SK-N-SH (cell line): ENCODE measurements at regions not wholly inside any gene's neighbourhood (a gene's known extent, or its start where the extent isn't known, plus 50 kb on each side); places are given as distances from the start of the nearest gene placed in this dataset.

Source experiments
- CHD2 ChIP-seq: fragments of 150-350 bp; IDR thresholded peaks from 2 replicates; pipeline ENCODE4 v1.6.1; 2018; ENCODE audit warnings: low read length; ENCODE audit not compliant: partially characterized antibody
- EP300 ChIP-seq, 2 experiments: IDR thresholded peaks; 2 replicates each; pipeline versions ENCODE4 v1.4.0 to v1.6.1; 2012; ENCODE audit warnings: borderline replicate concordance in 1 of 2, low read depth in 1 of 2, low read length in 1 of 2
- FOXM1 ChIP-seq: IDR thresholded peaks from 2 replicates; pipeline ENCODE4 v1.4.0; 2012; ENCODE audit warnings: low read depth, mild to moderate bottlenecking
- MXI1 ChIP-seq: IDR thresholded peaks from 2 replicates; pipeline ENCODE4 v1.6.1; 2012; ENCODE audit warnings: mild to moderate bottlenecking, low read depth, low read length, improper control_type of control experiment
- POLR2AphosphoS5 ChIP-seq: IDR thresholded peaks from 2 replicates; pipeline ENCODE4 v1.6.1; 2012; ENCODE audit warnings: low read depth, low read length
- RAD21 ChIP-seq: IDR thresholded peaks from 2 replicates; pipeline ENCODE4 v1.6.1; 2012; ENCODE audit warnings: mild to moderate bottlenecking, low read length
- RCOR1 ChIP-seq: fragments of 150-350 bp; IDR thresholded peaks from 2 replicates; pipeline ENCODE4 v1.6.1; 2017; ENCODE audit warnings: antibody characterized with exemption, low read length
- TAF1 ChIP-seq: IDR thresholded peaks from 2 replicates; pipeline ENCODE4 v1.6.1; 2012; ENCODE audit warnings: low read depth, mild to moderate bottlenecking, low read length, moderate library complexity, borderline replicate concordance
- TCF12 ChIP-seq: IDR thresholded peaks from 2 replicates; pipeline ENCODE4 v1.4.0; 2012
- TF ChIP-seq, protein P1 (sequence below): fragments of 200-600 bp; sonication (generic); IDR thresholded peaks from 2 replicates; pipeline ENCODE4 v1.6.1; 2017; ENCODE audit warnings: antibody characterized with exemption, mild to moderate bottlenecking, moderate library complexity
- TF ChIP-seq, protein P2 (sequence below): IDR thresholded peaks from 2 replicates; pipeline ENCODE4 v1.6.1; 2012; ENCODE audit warnings: mild to moderate bottlenecking, low read depth, low read length, moderate library complexity

DNA sequence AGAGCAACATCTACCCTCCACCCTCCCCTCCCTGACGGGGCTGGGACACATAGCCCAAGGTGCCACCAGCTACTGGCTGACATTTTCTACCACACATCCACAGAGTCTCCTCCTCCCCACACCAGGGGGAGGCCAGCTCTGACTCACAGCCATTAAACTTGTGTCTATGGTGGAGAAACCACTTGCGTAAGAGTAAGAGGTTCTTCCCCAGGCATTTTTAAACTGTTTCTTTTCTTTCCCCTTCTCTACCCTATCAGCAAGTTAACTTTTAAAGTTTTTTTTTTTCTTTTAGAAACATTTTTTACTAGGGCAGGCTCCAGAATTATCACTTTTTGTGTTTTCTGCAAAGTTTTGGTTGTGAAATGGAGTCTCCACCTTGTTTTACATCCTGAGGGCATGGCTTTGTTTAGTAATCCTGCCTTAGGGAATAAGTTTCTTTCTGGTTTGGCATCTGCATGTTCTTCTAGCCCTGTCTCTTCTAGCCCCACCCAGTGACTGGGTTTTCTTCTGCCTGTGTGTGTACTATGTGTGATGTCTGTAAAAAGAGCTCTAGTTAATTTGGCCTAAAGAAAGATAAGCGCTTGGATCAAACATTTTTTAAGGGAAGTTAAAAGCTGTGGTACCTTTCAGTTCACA lies 148.8 kb upstream of the GADL1 start:
- TF ChIP-seq TCF12 (no peak), EP300 (IDR thresholded peaks at IDR 0.05; ENCODE audit: borderline replicate concordance in 1 of 2, low read depth in 1 of 2, low read length in 1 of 2) (no peak), POLR2AphosphoS5 (no peak), CHD2 (no peak), TAF1 (no peak), RAD21 (no peak), RCOR1 (no peak), MXI1 (no peak), FOXM1 (no peak)
- TF ChIP-seq, protein P1, sequence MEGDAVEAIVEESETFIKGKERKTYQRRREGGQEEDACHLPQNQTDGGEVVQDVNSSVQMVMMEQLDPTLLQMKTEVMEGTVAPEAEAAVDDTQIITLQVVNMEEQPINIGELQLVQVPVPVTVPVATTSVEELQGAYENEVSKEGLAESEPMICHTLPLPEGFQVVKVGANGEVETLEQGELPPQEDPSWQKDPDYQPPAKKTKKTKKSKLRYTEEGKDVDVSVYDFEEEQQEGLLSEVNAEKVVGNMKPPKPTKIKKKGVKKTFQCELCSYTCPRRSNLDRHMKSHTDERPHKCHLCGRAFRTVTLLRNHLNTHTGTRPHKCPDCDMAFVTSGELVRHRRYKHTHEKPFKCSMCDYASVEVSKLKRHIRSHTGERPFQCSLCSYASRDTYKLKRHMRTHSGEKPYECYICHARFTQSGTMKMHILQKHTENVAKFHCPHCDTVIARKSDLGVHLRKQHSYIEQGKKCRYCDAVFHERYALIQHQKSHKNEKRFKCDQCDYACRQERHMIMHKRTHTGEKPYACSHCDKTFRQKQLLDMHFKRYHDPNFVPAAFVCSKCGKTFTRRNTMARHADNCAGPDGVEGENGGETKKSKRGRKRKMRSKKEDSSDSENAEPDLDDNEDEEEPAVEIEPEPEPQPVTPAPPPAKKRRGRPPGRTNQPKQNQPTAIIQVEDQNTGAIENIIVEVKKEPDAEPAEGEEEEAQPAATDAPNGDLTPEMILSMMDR: no peak
- TF ChIP-seq, protein P2, sequence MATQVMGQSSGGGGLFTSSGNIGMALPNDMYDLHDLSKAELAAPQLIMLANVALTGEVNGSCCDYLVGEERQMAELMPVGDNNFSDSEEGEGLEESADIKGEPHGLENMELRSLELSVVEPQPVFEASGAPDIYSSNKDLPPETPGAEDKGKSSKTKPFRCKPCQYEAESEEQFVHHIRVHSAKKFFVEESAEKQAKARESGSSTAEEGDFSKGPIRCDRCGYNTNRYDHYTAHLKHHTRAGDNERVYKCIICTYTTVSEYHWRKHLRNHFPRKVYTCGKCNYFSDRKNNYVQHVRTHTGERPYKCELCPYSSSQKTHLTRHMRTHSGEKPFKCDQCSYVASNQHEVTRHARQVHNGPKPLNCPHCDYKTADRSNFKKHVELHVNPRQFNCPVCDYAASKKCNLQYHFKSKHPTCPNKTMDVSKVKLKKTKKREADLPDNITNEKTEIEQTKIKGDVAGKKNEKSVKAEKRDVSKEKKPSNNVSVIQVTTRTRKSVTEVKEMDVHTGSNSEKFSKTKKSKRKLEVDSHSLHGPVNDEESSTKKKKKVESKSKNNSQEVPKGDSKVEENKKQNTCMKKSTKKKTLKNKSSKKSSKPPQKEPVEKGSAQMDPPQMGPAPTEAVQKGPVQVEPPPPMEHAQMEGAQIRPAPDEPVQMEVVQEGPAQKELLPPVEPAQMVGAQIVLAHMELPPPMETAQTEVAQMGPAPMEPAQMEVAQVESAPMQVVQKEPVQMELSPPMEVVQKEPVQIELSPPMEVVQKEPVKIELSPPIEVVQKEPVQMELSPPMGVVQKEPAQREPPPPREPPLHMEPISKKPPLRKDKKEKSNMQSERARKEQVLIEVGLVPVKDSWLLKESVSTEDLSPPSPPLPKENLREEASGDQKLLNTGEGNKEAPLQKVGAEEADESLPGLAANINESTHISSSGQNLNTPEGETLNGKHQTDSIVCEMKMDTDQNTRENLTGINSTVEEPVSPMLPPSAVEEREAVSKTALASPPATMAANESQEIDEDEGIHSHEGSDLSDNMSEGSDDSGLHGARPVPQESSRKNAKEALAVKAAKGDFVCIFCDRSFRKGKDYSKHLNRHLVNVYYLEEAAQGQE: no peak
